GM18502 (cell line): ENCODE measurements at regions not wholly inside any gene's neighbourhood (a gene's known extent, or its start where the extent isn't known, plus 50 kb on each side); places are given as distances from the start of the nearest gene placed in this dataset.
A peak's percentile ranks its signal among the peaks of the same experiment; 100 is the strongest.

Source experiments
- ATAC-seq: cut with Tn5 transposase; IDR thresholded peaks from one replicate; pipeline ENCODE4 v1.9.1; 2021; ENCODE audit warnings: mild to moderate bottlenecking; ENCODE audit not compliant: unreplicated experiment, poor library complexity

- ATAC-seq, result no peak
These were observed 87.6 kb upstream of the SLC25A26 start for GRCh38 chr3:66133050-66133757.

- ATAC-seq, result no peak
These were observed 89.9 kb upstream of the MAGI1 start for GRCh38 chr3:66128623-66129022.

DNA sequence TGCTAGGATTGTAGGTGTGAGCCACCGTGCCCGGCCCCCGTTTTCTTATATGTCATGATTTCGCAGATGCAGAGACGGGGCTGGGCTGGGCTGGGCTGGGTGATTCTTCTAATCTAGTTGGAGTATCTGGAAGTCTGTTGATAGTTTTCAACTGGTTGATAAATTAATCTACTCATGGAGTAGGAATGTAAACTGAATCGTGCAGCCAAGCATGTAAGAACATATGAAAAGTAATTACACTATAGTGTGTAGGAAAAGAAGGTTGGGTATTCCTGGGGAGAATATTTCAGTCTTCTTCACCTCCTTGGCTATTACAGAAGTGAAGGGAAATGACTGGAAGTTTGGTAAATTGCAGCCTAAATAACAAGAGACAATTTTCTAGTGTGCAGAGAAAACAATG lies 82.6 kb upstream of the MAGI1 start:
- no peak for ATAC-seq

- ATAC-seq, result no peak
These were observed 77.3 kb upstream of the MAGI1 start for GRCh38 chr3:66115858-66116654.

DNA sequence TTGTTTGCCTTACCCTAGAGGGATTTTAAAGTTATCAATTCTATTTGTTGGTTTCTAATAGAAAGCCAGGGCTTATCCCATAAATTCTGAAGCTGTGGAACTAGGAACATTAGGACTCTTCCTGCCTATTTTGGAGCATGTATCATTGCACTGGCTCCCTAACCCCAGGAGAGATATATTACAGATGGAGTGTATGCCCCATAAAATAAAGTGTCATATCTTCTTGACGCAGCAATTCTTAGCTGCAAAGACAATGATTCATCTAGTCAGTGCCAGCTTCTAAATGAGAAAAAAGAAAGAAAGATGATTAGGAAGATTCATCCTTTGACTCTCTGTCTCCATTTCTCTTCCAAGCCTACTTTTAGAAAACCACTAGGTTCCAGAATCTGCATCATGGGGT lies 74.8 kb upstream of the MAGI1 start:
- ATAC-seq, result no peak

DNA sequence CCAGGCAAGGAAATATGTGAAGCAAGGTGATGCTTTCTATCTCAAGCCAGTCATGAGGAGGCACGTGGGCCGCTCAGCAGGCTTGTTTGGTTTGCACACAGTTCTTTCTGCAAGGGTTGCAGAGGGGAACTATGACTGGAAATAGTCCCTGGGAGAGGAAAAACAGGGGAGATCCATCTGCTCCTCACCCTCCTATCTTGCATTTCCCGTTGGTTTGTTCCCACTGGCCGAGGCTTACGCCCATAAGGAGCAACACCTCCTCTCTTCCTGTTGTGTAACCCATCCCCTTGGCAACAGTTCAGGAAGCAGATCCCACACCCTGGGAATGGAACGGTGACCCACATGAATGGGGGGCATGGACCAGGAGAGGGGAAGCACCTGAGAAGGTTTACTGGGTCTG lies 72.1 kb upstream of the MAGI1 start:
- no peak for ATAC-seq

- no peak for ATAC-seq
These were observed 69.1 kb upstream of the MAGI1 start for GRCh38 chr3:66107855-66108254.

DNA sequence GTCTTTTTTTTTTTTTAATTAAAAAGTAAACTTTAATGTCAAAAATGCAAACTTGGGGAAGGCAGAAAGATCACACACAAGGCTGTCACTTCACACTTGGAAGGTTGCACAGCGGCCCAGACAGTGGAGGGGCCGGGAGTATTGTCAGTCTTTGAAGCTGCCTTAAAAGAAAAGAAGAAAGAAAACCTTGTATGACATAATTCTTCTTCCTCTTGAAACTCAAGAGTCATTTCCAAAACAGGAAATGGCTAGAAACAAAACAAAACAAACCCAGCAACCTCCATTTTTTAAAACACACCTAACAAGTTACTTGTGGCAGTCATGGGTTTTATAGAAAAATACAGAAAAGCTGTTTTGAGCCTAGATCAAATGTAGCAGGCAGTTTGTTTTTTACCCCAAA lies 68.1 kb upstream of the MAGI1 start:
- ATAC-seq, result peak; percentile 46

DNA sequence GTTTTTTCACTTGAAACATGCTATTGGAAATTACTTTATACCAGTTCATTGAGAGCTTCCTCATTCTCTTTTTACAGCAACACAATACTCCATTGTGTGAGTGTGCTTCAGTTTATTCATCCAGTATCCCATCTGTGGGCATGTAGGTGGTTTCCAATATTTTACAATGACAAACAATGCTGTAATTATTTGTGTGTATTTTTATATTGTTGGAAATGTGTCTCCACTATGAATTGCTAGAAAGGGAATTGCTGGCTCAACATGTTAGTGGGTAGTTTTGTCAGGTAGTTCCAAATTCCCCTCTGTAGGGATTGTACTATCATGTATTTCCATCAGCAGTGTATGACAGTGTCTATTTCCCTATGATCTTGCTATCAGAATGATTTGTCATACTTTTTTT lies 65.8 kb upstream of the MAGI1 start:
- no peak for ATAC-seq

DNA sequence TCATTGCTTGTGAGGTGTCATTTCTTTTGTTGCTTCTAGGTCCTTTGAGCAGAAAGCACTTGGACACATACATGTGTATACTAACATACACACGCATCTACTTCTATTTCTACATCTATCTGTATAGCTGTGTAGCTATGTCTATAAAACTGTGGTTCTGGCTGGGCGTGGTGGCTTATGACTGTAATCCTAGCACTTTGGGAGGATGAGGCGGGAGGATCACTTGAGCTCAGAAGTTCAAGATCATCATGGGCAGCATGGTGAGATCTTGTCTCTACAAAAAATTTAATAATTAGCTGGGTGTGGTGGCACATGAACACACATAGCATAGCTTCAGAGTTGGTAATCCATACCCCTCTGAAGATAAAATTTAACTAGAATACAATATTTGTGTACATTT lies 65.0 kb upstream of the MAGI1 start:
- ATAC-seq, result no peak

- no peak for ATAC-seq
These were observed 63.2 kb upstream of the MAGI1 start for GRCh38 chr3:66101901-66102300.

DNA sequence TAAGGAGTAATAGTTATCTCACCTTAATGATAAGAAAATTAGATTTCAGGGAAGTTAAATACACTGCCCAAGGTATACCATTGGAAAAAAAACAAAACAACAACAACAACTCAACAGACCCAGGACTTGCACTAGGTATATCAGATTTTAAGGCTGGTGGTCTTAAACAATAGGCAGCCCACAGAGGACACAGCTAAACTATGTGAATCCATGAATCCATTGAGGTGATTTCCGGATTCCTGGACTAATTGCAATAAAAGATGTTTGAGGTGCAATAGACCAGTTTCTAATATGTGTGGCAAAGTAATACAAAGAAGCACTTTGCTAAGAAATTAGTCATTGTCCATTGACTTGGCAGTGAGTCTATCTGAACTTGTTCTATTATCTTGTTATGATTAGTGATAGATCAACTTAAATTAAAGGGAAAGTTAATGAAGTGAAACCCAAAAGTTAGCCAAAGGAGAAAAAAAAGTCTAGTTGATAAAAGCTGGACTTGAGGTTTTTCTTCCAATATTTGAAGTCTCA lies 60.9 kb upstream of the MAGI1 start:
- no peak for ATAC-seq

- no peak for ATAC-seq
These were observed 59.7 kb upstream of the MAGI1 start for GRCh38 chr3:66098436-66098835.

- ATAC-seq, result no peak
These were observed 58.9 kb upstream of the MAGI1 start for GRCh38 chr3:66097647-66098046.

- no peak for ATAC-seq
These were observed 56.7 kb upstream of the MAGI1 start for GRCh38 chr3:66095295-66096001.

GRCh38 chr3:66093981-66094380 lies 55.3 kb upstream of the MAGI1 start:
- ATAC-seq, result no peak

- ATAC-seq, result no peak
These were observed 53.7 kb upstream of the MAGI1 start for GRCh38 chr3:66092175-66092995.
